GM20000 (cell line): ENCODE measurements at regions not wholly inside any gene's neighbourhood (a gene's known extent, or its start where the extent isn't known, plus 50 kb on each side); places are given as distances from the start of the nearest gene placed in this dataset.
A peak's percentile ranks its signal among the peaks of the same experiment; 100 is the strongest.
"Not testable (repeated sequence)": the region's sequence is repeated elsewhere in the genome, so short reads cannot be mapped to it uniquely, and the experiment has no call there.

Experiments
- DNase-seq: peaks from one replicate; pipeline ENCODE4 v3.0.0; 2012; ENCODE audit warnings: low spot score
- TF ChIP-seq, protein P1 (sequence below): IDR thresholded peaks from 2 replicates; pipeline ENCODE4 v1.5.1; 2012; ENCODE audit warnings: mild to moderate bottlenecking, control low read depth; ENCODE audit errors: extremely low read depth, missing control alignments

DNA sequence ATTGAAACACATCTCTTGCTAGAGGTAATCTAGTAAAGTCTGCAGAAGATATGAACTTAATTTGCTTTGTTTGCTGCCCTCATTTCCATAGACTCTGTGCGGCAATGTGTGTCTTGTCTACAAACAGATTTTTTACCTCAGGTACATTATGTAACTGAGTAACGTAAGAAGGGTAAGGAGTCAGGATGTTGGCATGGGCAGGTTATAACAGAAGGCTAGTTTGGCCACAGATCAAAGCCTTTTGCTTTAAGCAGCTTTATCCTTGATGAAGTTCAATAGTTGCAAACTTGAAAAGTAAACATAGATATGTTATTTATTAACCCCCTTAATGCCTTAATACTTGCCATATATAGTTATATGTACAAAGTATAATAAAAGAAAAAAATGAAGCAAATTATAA, 391.6 kb upstream of the FKBP1C start:
- DNase-seq = no peak
- TF ChIP-seq, protein P1, sequence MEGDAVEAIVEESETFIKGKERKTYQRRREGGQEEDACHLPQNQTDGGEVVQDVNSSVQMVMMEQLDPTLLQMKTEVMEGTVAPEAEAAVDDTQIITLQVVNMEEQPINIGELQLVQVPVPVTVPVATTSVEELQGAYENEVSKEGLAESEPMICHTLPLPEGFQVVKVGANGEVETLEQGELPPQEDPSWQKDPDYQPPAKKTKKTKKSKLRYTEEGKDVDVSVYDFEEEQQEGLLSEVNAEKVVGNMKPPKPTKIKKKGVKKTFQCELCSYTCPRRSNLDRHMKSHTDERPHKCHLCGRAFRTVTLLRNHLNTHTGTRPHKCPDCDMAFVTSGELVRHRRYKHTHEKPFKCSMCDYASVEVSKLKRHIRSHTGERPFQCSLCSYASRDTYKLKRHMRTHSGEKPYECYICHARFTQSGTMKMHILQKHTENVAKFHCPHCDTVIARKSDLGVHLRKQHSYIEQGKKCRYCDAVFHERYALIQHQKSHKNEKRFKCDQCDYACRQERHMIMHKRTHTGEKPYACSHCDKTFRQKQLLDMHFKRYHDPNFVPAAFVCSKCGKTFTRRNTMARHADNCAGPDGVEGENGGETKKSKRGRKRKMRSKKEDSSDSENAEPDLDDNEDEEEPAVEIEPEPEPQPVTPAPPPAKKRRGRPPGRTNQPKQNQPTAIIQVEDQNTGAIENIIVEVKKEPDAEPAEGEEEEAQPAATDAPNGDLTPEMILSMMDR = no peak

DNA sequence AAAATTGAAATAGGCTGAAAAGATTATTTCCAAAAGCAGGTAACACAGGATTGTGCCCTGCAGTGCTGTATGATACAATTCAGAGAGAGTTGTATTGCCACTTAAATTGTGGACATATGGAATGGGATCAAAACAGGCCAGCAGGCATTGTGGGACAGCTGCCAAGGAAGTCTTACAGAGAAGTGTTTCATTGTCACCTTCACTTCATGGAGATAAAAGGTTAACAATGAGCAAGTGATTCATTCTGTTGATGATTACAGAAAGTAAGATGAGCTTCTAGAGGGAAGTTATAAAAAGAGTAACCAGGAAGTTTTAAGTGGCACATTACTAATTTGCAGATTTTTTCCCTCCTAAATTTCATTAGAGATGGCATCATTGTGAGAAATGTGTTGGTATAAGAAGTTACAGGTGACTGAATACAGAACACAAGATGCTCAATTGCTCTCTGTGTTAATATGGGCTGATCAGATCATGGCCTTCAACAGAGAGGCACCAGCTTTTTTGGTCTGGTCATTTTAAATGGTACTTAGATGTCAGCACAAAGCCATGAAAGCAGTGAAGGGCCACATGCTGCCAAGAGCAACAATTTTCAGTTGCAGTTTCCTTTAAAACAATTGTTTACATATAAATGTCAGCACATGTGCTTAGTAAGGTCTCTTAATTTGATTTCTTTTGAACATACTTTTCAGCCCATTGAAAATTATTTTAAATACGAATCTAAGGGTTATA, 402.5 kb upstream of the FKBP1C start:
- DNase-seq = no peak
- TF ChIP-seq, protein P1 = no peak

DNA sequence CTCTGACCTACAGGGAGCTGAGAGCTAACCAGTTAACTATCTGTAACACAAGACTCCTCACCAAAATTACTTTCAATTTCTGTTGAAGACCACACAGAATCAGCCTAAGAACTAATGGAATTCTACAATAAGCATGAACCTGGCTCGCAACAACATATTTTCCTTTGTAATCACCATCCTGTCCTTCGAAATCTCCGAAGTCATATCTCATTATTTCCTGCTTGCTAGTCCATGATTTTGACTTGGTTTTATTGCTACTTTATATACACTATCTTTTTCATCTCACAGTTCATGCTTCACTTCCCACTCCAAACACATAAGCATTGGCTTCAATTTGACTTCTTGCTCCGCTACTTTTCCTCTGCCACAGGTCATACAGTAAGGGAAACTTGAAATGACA, 405.8 kb upstream of the FKBP1C start:
- no peak for DNase-seq
- TF ChIP-seq, protein P1 = no peak

DNA sequence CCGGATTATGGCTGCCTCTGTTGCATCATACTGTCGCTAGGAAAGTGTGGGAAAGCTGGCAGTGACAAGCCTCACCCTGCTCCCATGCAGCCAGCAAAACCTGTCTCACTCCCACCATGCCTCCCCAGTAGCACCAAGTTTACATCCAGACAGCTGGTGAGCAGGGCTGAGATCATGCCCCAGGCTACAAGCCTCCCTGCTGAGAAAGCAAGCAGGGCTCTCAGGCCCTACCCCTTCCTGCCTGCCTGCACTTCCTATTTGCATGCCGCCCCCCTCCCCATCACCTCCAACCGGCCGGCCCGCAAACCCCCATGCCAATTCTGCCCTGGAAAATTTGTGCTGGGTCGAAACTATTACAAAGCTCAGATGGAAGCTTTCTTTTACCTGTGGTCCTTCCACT, 408.2 kb upstream of the FKBP1C start:
- no peak for DNase-seq
- TF ChIP-seq, protein P1 = no peak

DNA sequence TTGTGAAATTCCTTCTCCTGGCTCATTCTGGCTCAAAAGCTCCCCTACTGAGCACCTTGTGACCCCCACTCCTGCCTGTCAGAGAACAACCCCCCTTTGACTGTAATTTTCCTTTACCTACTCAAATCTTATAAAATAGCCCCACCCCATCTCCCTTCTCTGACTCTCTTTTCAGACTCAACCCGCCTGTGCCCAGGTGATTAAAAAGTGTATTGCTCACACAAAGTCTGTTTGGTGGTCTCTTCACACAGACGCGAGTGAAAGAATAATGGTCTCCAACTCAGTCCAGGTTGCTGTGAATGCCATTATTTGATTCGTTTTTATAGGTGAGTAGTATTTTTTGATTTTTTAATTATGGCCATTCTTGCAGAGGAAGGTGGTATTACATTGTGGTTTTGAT, 414.1 kb upstream of the FKBP1C start:
- TF ChIP-seq, protein P1 = no peak

DNA sequence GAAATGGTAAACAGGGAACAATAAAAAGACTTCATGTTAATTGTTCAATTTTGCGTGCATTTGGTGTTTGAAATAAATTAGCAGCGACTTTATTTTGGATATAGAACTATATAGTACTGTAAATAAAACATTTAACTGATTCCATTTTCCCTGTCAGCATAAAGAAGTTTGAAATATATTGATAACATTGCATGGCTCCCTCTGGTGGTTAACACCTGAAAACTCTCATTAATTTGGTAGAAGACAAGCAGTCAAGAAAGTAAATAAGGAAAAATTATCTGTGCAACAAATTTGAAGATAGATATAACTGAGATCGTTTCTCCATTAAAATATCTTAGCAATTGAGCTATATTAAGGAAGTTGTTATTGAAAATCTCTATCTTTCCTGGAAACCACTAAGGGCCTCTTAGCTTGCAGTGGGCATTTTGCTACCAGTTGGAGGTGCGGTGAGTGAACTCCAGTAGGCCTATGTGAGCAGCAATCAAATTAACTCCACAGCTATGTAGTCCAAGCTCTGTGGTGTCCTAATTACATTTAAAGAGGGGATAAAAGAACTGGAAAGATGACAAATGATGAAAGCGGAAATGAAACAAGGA, 435.7 kb upstream of the FKBP1C start:
- DNase-seq = peak; percentile 8
- TF ChIP-seq, protein P1 = peak; percentile 57

More for the DNA sequence above, 414.1 kb upstream of the FKBP1C start:
- DNase-seq = no peak

DNA sequence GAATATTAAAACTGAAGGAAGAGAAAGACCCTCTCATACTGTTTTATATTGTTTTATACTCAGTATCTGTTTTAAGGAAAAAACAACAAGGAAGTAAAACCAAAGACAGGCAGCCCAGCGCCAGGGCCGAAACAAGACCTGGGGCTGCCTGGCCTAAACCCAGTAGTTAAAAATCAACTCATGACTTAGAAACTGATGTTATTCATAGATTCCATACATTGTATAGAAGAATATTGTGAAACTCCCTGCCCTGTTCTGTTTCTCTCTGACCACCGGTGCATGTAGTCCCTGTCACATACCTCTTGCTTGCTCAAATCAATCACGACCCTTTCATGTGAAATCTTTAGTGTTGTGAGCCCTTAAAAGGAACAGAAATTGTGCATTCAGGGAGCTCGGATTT, 445.1 kb upstream of the FKBP1C start:
- not testable (repeated sequence) for DNase-seq

DNA sequence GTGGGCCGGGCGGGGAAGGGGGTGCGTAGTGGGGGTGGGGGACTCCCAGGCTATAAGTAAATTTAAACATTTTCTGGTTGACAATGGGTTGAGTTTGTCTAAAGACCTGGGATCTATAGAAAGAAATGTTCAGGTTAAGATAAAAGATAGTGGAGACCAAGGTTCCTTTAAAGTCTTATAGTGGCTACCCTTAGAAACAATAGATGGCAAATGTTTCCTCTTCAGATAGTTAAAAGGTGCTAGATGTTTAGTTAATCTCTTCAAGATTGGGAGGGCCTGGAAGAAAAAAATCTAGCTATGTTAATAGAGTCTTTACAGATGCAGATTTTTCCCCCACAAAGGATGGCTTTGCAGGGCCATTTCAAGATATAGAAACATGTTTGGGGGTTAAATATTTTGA, 446.4 kb upstream of the FKBP1C start:
- TF ChIP-seq, protein P1 = no peak
- no peak for DNase-seq
